ENCODE measurements at regions not wholly inside any gene's neighbourhood (a gene's known extent, or its start where the extent isn't known, plus 50 kb on each side); places are given as distances from the start of the nearest gene placed in this dataset.

DNA sequence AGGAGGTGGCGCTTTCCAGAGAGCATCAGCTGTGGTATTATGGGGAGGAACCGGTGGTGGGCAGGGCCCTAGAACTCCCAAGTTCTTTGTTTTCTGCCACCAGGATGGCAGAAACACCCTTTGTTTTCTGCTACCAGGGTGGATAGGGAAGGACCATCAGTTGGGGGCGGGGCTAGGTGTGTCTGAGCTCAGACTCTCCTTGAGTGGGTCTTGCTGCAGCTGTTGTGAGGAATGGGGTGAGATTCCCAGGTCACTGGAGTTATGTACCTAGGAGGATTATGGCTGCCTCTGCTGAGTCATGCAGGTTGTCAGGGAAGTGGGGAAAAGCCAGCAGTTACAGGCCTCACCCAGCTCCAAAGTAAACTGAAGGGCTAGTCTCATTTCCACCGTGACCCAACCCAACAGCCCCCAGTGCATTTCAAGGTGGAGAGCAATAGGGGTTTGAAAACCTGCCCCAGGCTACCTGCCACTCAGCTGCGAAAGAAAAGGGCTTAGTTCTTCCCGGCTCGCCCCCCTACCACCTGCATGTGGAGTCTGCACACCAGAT is 167.8 kb upstream of the FAM241A start:
- Histone ChIP-seq H3K36me3 (ENCODE audit: control insufficient read depth, insufficient read depth, low read length) (no peaks in the 10 kb centered on the region), H3K27me3 (ENCODE audit: control insufficient read depth in 2 of 2, insufficient read depth in 2 of 2, low read length in 2 of 2) (no peaks in the 10 kb centered on the region), H3K9ac (ENCODE audit: insufficient read depth in 1 of 2, low read depth in 2 of 2, low read length in 2 of 2) (no peak overlapping the region), H4K20me1 (replicated peaks; ENCODE audit: control insufficient read depth, insufficient read depth, low read length) (no peaks in the 10 kb centered on the region), H3K9me1 (ENCODE audit: control insufficient read depth, insufficient read depth, low read length) (no peaks in the 10 kb centered on the region), H3K4me3 (no peak overlapping the region), H2AFZ (ENCODE audit: low read depth, low read length) (no peak overlapping the region), H3K27ac (ENCODE audit: extremely low read depth, low read depth, low read length) (no peak overlapping the region), H3K9me3 (replicated peaks; ENCODE audit: control insufficient read depth, insufficient read depth, low read depth, low read length) (no peaks in the 10 kb centered on the region), H3K79me2 (ENCODE audit: control insufficient read depth, insufficient read depth, low read length) (no peaks in the 10 kb centered on the region), H3K4me1 (replicated peaks in 1 of 2; ENCODE audit: control insufficient read depth in 2 of 2, insufficient read depth in 2 of 2, low read length in 2 of 2) (no peaks in the 10 kb centered on the region), H3K4me2 (ENCODE audit: insufficient read depth, low read length) (no peak overlapping the region)
- DNase-seq (ENCODE audit: extremely low read depth in 1 of 4, low spot score in 3 of 4): no peak
- no peak for TF ChIP-seq NELFE (IDR thresholded peaks at IDR 0.05; ENCODE audit: insufficient read depth, insufficient read length)
- ChIA-PET CTCF (ENCODE audit: low intra/inter-chr PET ratio) (no interaction called here), POLR2A (no interaction called here)
- no peak for ATAC-seq
- no TSS peak for BruUV-seq (replicated peaks)
- WGBS (ENCODE audit: insufficient coverage, low coverage, missing lambda C conversion rate): 2% methylated on average over 6 of the region's 7 CpGs
- intact Hi-C loops (cut with micrococcal nuclease) (no loop called here), in situ Hi-C loops (cut with MboI) (no loop called here)
- FAIRE-seq: no peak

DNA sequence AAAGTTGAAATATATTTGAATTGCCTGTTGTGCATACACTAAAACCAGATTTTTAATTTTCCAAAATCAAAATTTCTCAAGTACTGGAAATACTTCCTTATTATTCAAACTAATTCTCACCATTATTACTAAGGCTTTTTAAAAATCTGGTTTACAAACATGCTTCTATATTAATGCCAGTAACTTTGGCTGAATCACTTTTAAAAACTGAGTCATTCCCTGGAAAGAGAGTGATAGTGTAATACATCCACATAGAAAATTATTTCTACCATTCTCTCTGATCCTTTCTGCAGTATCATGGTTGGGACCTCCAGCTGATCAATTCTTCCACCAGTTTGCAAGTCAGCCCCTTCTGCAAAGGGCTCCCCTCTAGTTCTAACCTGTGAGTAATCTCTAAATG is 165.3 kb upstream of the FAM241A start:
- FAIRE-seq (no peak), ATAC-seq (no peak), DNase-seq (ENCODE audit: extremely low read depth in 1 of 4, low spot score in 3 of 4) (no peak)
- no TSS peak for BruUV-seq (replicated peaks)
- no peak overlapping the region for H2AFZ ChIP-seq (ENCODE audit: low read depth, low read length)
- no peaks in the 10 kb centered on the region for H3K4me1 ChIP-seq (replicated peaks in 1 of 2; ENCODE audit: control insufficient read depth in 2 of 2, insufficient read depth in 2 of 2, low read length in 2 of 2)
- no peaks in the 10 kb centered on the region for H3K27me3 ChIP-seq (ENCODE audit: control insufficient read depth in 2 of 2, insufficient read depth in 2 of 2, low read length in 2 of 2)
- H3K9ac ChIP-seq (ENCODE audit: insufficient read depth in 1 of 2, low read depth in 2 of 2, low read length in 2 of 2): no peak overlapping the region
- H3K4me3 ChIP-seq: no peak overlapping the region
- in situ Hi-C loops (cut with MboI): no loop called here
- no peaks in the 10 kb centered on the region for H3K36me3 ChIP-seq (ENCODE audit: control insufficient read depth, insufficient read depth, low read length)
- ChIA-PET POLR2A (no interaction called here), CTCF (ENCODE audit: low intra/inter-chr PET ratio) (no interaction called here)
- no peaks in the 10 kb centered on the region for H3K9me1 ChIP-seq (ENCODE audit: control insufficient read depth, insufficient read depth, low read length)
- TF ChIP-seq MCM5 (IDR thresholded peaks at IDR 0.05; ENCODE audit: low read depth) (no peak), FOXP1 (CRISPR knock-in tag; IDR thresholded peaks at IDR 0.05) (no peak)
- H4K20me1 ChIP-seq (replicated peaks; ENCODE audit: control insufficient read depth, insufficient read depth, low read length): no peaks in the 10 kb centered on the region
- H3K27ac ChIP-seq (ENCODE audit: extremely low read depth, low read depth, low read length): no peak overlapping the region
- H3K4me2 ChIP-seq (ENCODE audit: insufficient read depth, low read length): no peak overlapping the region
- intact Hi-C loops (cut with micrococcal nuclease): no loop called here
- no peaks in the 10 kb centered on the region for H3K79me2 ChIP-seq (ENCODE audit: control insufficient read depth, insufficient read depth, low read length)
- no peaks in the 10 kb centered on the region for H3K9me3 ChIP-seq (replicated peaks; ENCODE audit: control insufficient read depth, insufficient read depth, low read depth, low read length)
